Neural cell (in vitro differentiated cells): ENCODE measurements at regions not wholly inside any gene's neighbourhood (a gene's known extent, or its start where the extent isn't known, plus 50 kb on each side); places are given as distances from the start of the nearest gene placed in this dataset.

Experiments
- EP300 ChIP-seq: fragments of 450-650 bp; conservative IDR thresholded peaks from 2 replicates; pipeline ENCODE4 v1.6.1; 2014; ENCODE audit warnings: antibody characterized with exemption, mild to moderate bottlenecking, moderate library complexity; ENCODE audit not compliant: poor library complexity, severe bottlenecking
- EZH2 ChIP-seq: fragments of 200-600, 300-800 bp; shearing (Covaris generic), sonication (generic); IDR thresholded peaks from 2 replicates; pipeline ENCODE4 v1.6.1; 2014; ENCODE audit warnings: antibody characterized with exemption, low read length, borderline replicate concordance, mild to moderate bottlenecking; ENCODE audit not compliant: insufficient read depth, poor library complexity, severe bottlenecking
- POLR2AphosphoS5 ChIP-seq: IDR thresholded peaks from 2 replicates; pipeline ENCODE4 v1.6.1; 2012
- RAD21 ChIP-seq: fragments of 450-650 bp; conservative IDR thresholded peaks from 2 replicates; pipeline ENCODE4 v1.6.1; 2014; ENCODE audit warnings: antibody characterized with exemption, mild to moderate bottlenecking, moderate library complexity
- TAF1 ChIP-seq: IDR thresholded peaks from 2 replicates; pipeline ENCODE4 v1.6.1; 2012; ENCODE audit warnings: low read depth
- TF ChIP-seq, protein P1 (sequence below): fragments of 450-650 bp; IDR thresholded peaks from 2 replicates; pipeline ENCODE4 v1.5.1; 2014; ENCODE audit warnings: antibody characterized with exemption, mild to moderate bottlenecking, moderate library complexity; ENCODE audit not compliant: poor library complexity, severe bottlenecking

DNA sequence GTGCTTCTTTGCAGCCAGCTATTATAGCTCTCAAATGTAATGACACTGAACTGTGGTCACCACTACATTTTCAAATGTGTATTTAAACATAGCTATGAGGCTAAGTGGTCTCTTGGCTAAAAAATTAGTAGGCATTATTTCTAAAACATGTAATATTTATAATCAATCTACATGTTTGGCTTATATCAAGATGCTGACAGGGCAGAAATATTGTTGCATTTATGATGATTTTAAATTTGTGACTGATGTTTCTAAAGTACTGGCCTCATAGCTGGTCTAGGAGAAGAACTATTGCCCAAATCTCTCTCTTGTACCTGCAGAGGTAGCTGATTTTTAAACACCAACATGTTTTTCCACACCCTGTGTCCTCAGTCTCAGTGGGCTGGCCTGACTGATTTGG is 298.2 kb downstream of the PAX1 start:
- TF ChIP-seq EZH2 (no peak), POLR2AphosphoS5 (no peak), EP300 (no peak), TAF1 (no peak), RAD21 (no peak)
- TF ChIP-seq, protein P1, sequence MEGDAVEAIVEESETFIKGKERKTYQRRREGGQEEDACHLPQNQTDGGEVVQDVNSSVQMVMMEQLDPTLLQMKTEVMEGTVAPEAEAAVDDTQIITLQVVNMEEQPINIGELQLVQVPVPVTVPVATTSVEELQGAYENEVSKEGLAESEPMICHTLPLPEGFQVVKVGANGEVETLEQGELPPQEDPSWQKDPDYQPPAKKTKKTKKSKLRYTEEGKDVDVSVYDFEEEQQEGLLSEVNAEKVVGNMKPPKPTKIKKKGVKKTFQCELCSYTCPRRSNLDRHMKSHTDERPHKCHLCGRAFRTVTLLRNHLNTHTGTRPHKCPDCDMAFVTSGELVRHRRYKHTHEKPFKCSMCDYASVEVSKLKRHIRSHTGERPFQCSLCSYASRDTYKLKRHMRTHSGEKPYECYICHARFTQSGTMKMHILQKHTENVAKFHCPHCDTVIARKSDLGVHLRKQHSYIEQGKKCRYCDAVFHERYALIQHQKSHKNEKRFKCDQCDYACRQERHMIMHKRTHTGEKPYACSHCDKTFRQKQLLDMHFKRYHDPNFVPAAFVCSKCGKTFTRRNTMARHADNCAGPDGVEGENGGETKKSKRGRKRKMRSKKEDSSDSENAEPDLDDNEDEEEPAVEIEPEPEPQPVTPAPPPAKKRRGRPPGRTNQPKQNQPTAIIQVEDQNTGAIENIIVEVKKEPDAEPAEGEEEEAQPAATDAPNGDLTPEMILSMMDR, result no peak
